ENCODE measurements at regions not wholly inside any gene's neighbourhood (a gene's known extent, or its start where the extent isn't known, plus 50 kb on each side); places are given as distances from the start of the nearest gene placed in this dataset.

- TF ChIP-seq, protein P1, sequence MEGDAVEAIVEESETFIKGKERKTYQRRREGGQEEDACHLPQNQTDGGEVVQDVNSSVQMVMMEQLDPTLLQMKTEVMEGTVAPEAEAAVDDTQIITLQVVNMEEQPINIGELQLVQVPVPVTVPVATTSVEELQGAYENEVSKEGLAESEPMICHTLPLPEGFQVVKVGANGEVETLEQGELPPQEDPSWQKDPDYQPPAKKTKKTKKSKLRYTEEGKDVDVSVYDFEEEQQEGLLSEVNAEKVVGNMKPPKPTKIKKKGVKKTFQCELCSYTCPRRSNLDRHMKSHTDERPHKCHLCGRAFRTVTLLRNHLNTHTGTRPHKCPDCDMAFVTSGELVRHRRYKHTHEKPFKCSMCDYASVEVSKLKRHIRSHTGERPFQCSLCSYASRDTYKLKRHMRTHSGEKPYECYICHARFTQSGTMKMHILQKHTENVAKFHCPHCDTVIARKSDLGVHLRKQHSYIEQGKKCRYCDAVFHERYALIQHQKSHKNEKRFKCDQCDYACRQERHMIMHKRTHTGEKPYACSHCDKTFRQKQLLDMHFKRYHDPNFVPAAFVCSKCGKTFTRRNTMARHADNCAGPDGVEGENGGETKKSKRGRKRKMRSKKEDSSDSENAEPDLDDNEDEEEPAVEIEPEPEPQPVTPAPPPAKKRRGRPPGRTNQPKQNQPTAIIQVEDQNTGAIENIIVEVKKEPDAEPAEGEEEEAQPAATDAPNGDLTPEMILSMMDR (IDR thresholded peaks at IDR 0.05), result no peak
- DNase-seq, result no peak
- Histone ChIP-seq H3K27ac (no peak overlapping the region), H3K27me3 (no peaks in the 10 kb centered on the region), H3K36me3 (no peaks in the 10 kb centered on the region), H3K4me1 (no peaks in the 10 kb centered on the region), H3K4me3 (replicated peaks in 1 of 3) (no peak overlapping the region), H3K9me3 (no peaks in the 10 kb centered on the region)
- intact Hi-C loops (cut with DNase I), result no loop called here
Observed at GRCh38 chr10:83734278-83734677, 405.0 kb upstream of the GHITM start.

DNA sequence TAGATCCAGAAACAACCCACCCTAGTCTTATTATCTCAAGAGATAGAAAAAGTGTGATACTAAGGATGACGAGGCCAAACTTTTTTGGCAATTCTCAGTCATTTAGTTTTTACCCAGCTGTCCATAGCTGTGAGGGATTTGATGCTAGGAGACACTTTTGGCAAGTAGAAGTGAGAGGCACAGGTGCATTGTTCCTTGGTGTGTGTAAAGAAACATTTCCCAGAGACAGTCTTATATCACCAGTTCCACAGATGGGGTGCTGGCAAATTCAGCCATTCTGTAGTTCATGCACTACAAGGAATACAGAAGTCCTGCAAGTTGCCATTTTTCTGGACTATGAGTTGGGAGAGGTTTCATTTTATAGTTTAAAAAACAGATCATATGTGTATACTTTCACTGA is 403.3 kb upstream of the GHITM start:
- no peaks in the 10 kb centered on the region for H3K27me3 ChIP-seq
- TF ChIP-seq, protein P1 (IDR thresholded peaks at IDR 0.05), result no peak
- no peak for TF ChIP-seq POLR2A (IDR thresholded peaks at IDR 0.05)
- DNase-seq, result no peak
- H3K9me3 ChIP-seq, result no peaks in the 10 kb centered on the region
- H3K36me3 ChIP-seq, result no peaks in the 10 kb centered on the region
- intact Hi-C loops (cut with DNase I), result no loop called here
- no peak overlapping the region for H3K4me3 ChIP-seq (replicated peaks in 1 of 3)
- WGBS, 2 donors, result 67 to 72% methylated on average over 1 of the region's 1 CpG
- H3K27ac ChIP-seq, result no peak overlapping the region
- no peaks in the 10 kb centered on the region for H3K4me1 ChIP-seq

- TF ChIP-seq POLR2A (IDR thresholded peaks at IDR 0.05), result no peak
- no peak for DNase-seq
- H3K4me1 ChIP-seq, result no peaks in the 10 kb centered on the region
- intact Hi-C loops (cut with DNase I), result no loop called here
- no peak overlapping the region for H3K4me3 ChIP-seq (replicated peaks in 1 of 3)
- no peak overlapping the region for H3K27ac ChIP-seq
- no peaks in the 10 kb centered on the region for H3K36me3 ChIP-seq
- no peaks in the 10 kb centered on the region for H3K9me3 ChIP-seq
- no peaks in the 10 kb centered on the region for H3K27me3 ChIP-seq
Observed at GRCh38 chr10:83750604-83751003, 388.7 kb upstream of the GHITM start.

- intact Hi-C loops (cut with DNase I), result no loop called here
- Histone ChIP-seq H3K4me1 (no peaks in the 10 kb centered on the region), H3K4me3 (replicated peaks in 1 of 3) (no peak overlapping the region), H3K27ac (no peak overlapping the region), H3K9me3 (no peaks in the 10 kb centered on the region), H3K27me3 (no peaks in the 10 kb centered on the region), H3K36me3 (no peaks in the 10 kb centered on the region)
- WGBS, 2 donors, result 94 to 98% methylated on average over 2 of the region's 2 CpGs
- TF ChIP-seq, protein P1 (IDR thresholded peaks at IDR 0.05), result no peak
- no peak for TF ChIP-seq POLR2A (IDR thresholded peaks at IDR 0.05)
- no peak for DNase-seq
Observed at GRCh38 chr10:83753490-83753889, 385.8 kb upstream of the GHITM start.

GRCh38 chr10:83754857-83755256 is 384.5 kb upstream of the GHITM start:
- no peak for TF ChIP-seq POLR2A (IDR thresholded peaks at IDR 0.05)
- TF ChIP-seq, protein P1 (IDR thresholded peaks at IDR 0.05), result no peak
- H3K27me3 ChIP-seq, result no peaks in the 10 kb centered on the region
- DNase-seq, result no peak
- no peaks in the 10 kb centered on the region for H3K4me1 ChIP-seq
- intact Hi-C loops (cut with DNase I), result no loop called here
- no peaks in the 10 kb centered on the region for H3K36me3 ChIP-seq
- H3K27ac ChIP-seq, result no peak overlapping the region
- no peak overlapping the region for H3K4me3 ChIP-seq (replicated peaks in 1 of 3)
- H3K9me3 ChIP-seq, result no peaks in the 10 kb centered on the region
- WGBS, 2 donors, result 74 to 86% methylated on average over 1 of the region's 1 CpG

DNA sequence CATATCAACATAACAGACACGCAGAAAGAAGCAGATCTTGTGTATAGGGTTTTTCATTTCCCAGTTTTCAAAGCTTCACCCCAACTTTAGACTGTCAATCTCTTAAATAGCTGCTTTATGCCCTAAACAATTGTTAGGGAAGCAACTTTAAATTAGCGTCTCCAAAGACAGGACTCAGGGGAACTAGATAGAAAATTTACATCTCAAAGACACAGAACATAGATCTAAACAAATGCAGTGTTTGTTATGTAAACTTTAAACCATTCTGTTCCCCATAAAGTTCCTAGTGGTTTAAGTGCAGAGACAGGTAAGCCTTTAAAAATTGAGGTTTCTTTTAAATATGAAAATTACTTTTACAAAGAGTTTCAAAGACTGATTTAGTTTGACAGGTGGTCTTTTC is 379.2 kb upstream of the GHITM start:
- intact Hi-C loops (cut with DNase I), result no loop called here

More for the DNA sequence above, 379.2 kb upstream of the GHITM start:
- TF ChIP-seq, protein P1 (IDR thresholded peaks at IDR 0.05), result no peak
- TF ChIP-seq POLR2A (IDR thresholded peaks at IDR 0.05), result no peak
- Histone ChIP-seq H3K9me3 (no peaks in the 10 kb centered on the region), H3K27me3 (no peaks in the 10 kb centered on the region), H3K27ac (no peak overlapping the region), H3K4me1 (no peaks in the 10 kb centered on the region), H3K4me3 (replicated peaks in 1 of 3) (no peak overlapping the region), H3K36me3 (no peaks in the 10 kb centered on the region)
- 51 to 56% methylated on average over 2 of the region's 2 CpGs for WGBS, 2 donors
- no peak for DNase-seq

All from thyroid gland (tissue), 4 donors.